ENCODE measurements at regions not wholly inside any gene's neighbourhood (a gene's known extent, or its start where the extent isn't known, plus 50 kb on each side); places are given as distances from the start of the nearest gene placed in this dataset.

DNA sequence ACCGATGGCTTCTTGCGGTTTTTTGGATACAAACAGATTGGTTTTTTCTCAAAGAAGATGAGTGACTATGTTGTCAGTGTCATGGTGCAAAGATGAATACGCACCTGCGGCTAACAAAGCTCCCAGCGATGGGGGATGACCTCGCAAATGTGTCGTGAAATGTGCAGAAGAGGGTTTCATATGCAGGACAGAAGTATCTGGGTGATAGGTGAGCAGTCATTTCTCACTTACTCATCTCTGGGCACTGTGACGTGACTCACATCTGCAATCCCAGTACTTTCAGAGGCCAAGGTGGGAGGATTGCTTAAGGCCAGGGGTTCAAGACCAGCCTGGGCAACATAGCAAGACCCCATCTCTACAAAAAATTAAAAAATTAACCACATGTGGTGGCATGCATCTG lies 216.3 kb downstream of the ERMARD start:
- Histone ChIP-seq H4K5ac (ENCODE audit: insufficient read length, low read depth, low read length) (no peak overlapping the region), H3K23ac (ENCODE audit: insufficient read length) (no peak overlapping the region), H3K4ac (replicated peaks; ENCODE audit: insufficient read length, low read depth, low read length) (no peak overlapping the region), H3K18ac (ENCODE audit: extremely low read depth, low read length) (no peak overlapping the region), H3K9ac (replicated peaks in 1 of 4; ENCODE audit: extremely low read depth in 1 of 4, low read depth in 3 of 4, low read length in 3 of 4) (no peak overlapping the region), H4K8ac (ENCODE audit: extremely low read depth, insufficient read depth, low read length) (no peak overlapping the region), H2BK20ac (ENCODE audit: low read length) (no peak overlapping the region), H4K20me1 (replicated peaks in 1 of 2; ENCODE audit: control insufficient read depth in 1 of 2, insufficient read depth in 2 of 2, low read length in 2 of 2) (no peaks in the 10 kb centered on the region), H2BK5ac (ENCODE audit: low read depth, low read length) (no peak overlapping the region), H2AK5ac (ENCODE audit: low read depth, low read length) (no peak overlapping the region), H3K56ac (replicated peaks; ENCODE audit: insufficient read length, low read depth, low read length) (no peak overlapping the region), H4K91ac (replicated peaks; ENCODE audit: insufficient read length, low read length) (no peak overlapping the region), H3K27ac (ENCODE audit: low read depth, low read length) (no peak overlapping the region), H2BK15ac (ENCODE audit: low read length) (no peak overlapping the region), H2AFZ (ENCODE audit: low read length) (no peak overlapping the region), H3K14ac (ENCODE audit: insufficient read length) (no peak overlapping the region), H2BK12ac (ENCODE audit: low read depth, low read length) (no peak overlapping the region), H3K9me3 (ENCODE audit: insufficient read depth in 2 of 2, low read depth in 1 of 2, low read length in 1 of 2) (peaks cover 0 to 5% of the 10 kb centered on the region in 2 experiments; a peak in 1 of 4 replicates), H3K4me1 (replicated peaks in 1 of 4; ENCODE audit: control insufficient read depth in 3 of 4, insufficient read depth in 4 of 4, low read length in 3 of 4) (0 out of 7 replicates have a peak, but pooled peaks cover 0 to under 1% (median 0%) of the 10 kb centered on the region in 4 experiments), H3K79me1 (ENCODE audit: low read depth, low read length) (no peaks in the 10 kb centered on the region), H3K79me2 (ENCODE audit: control insufficient read depth in 1 of 2, insufficient read depth in 2 of 2, low read length in 2 of 2) (no peaks in the 10 kb centered on the region), H3K27me3 (replicated peaks in 1 of 4; ENCODE audit: control insufficient read depth in 3 of 4, extremely low read depth in 1 of 4, insufficient read depth in 3 of 4, low read length in 3 of 4) (peaks cover 0 to 7% (median 2%) of the 10 kb centered on the region in 4 experiments; a peak in 4 of 7 replicates), H3K23me2 (ENCODE audit: low read depth, low read length) (no peaks in the 10 kb centered on the region), H3K4me3 (ENCODE audit: extremely low read depth in 1 of 4, insufficient read depth in 2 of 4, low read depth in 3 of 4, low read length in 4 of 4) (no peak overlapping the region), H3K36me3 (ENCODE audit: control insufficient read depth in 2 of 4, insufficient read depth in 4 of 4, low read length in 3 of 4) (no peaks in the 10 kb centered on the region), H3K4me2 (ENCODE audit: insufficient read depth in 1 of 2, low read depth in 2 of 2, low read length in 2 of 2) (no peak overlapping the region), H2BK120ac (replicated peaks; ENCODE audit: low read depth, low read length) (no peak overlapping the region)
- POLR2A ChIA-PET (ENCODE audit: partially characterized antibody), result no interaction called here
- WGBS, 2 experiments (ENCODE audit: extremely low coverage in 1 of 2, insufficient coverage in 1 of 2, insufficient read length in 1 of 2, insufficient replicate concordance in 2 of 2, low coverage in 1 of 2, low lambda C conversion rate in 2 of 2, missing lambda C conversion rate in 1 of 2), result 72% methylated on average over 8 of the region's 8 CpGs; no CpG with 5 or more reads in 1 of the 2 experiments
- no peak for FAIRE-seq
- CTCF ChIA-PET (ENCODE audit: partially characterized antibody), result no interaction called here
- no peak for DNase-seq (ENCODE audit: low read depth in 1 of 2, low spot score in 2 of 2)
- TF ChIP-seq SUZ12 (IDR thresholded peaks at IDR 0.05; ENCODE audit: low read length) (no peak), CBX8 (IDR thresholded peaks at IDR 0.05; ENCODE audit: borderline replicate concordance, low read depth, low read length) (no peak), CHD1 (IDR thresholded peaks at IDR 0.05; ENCODE audit: low read depth, low read length) (no peak), TAF7 (optimal IDR thresholded peaks at IDR 0.05; ENCODE audit: borderline replicate concordance, low read depth, low read length) (no peak), HDAC2 (IDR thresholded peaks at IDR 0.05; ENCODE audit: borderline replicate concordance in 1 of 2, low read depth in 2 of 2, low read length in 2 of 2) (no peak), CHD2 (IDR thresholded peaks at IDR 0.05; ENCODE audit: low read length) (no peak)
- TF ChIP-seq, protein P1, sequence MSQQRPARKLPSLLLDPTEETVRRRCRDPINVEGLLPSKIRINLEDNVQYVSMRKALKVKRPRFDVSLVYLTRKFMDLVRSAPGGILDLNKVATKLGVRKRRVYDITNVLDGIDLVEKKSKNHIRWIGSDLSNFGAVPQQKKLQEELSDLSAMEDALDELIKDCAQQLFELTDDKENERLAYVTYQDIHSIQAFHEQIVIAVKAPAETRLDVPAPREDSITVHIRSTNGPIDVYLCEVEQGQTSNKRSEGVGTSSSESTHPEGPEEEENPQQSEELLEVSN (IDR thresholded peaks at IDR 0.05), result no peak

All from H1 (cell line).